IMR-90 (cell line): ENCODE measurements at regions not wholly inside any gene's neighbourhood (a gene's known extent, or its start where the extent isn't known, plus 50 kb on each side); places are given as distances from the start of the nearest gene placed in this dataset.
A peak's percentile ranks its signal among the peaks of the same experiment; 100 is the strongest.

Experiments used
- ATAC-seq: fragments of 200-7000 bp; cut with Tn5 transposase; 2 replicates; pipeline ENCODE4 v1.9.1; 2020; ENCODE audit warnings: low read depth, mild to moderate bottlenecking, moderate library complexity
- BruUV-seq: library from RNA; stranded (reverse); fragments of 400-500 nt; replicated peaks from 2 replicates; lab custom pipeline; 2021; lab: Mats Ljungman, UMichigan
- CTCF ChIA-PET: fragments of 300-600 bp; formaldehyde crosslinking; extraction: SDS; loops from one replicate; lab custom pipeline; 2021; ENCODE audit warnings: antibody characterized with exemption; lab: Yijun Ruan, JAX
- POLR2A ChIA-PET: fragments of 300-600 bp; sonication (Branson Sonifier 250); formaldehyde crosslinking; loops from one replicate; lab custom pipeline; 2022; ENCODE audit warnings: antibody characterized with exemption; ENCODE audit not compliant: unreplicated experiment; lab: Charles Lee
- DNase-seq: peaks from one replicate; pipeline ENCODE4 v3.0.0; 2013
- H2AFZ ChIP-seq: replicated peaks from 2 replicates; pipeline ENCODE3; 2013; ENCODE audit warnings: low read length, mild to moderate bottlenecking; ENCODE audit not compliant: poor library complexity
- H2AK5ac ChIP-seq: 2 replicates; pipeline ENCODE4 v1.6.1; 2013; ENCODE audit warnings: low read depth, low read length, inconsistent platforms
- H2AK9ac ChIP-seq: replicated peaks from 2 replicates; pipeline ENCODE3; 2013; ENCODE audit warnings: mild to moderate bottlenecking, low read depth, low read length, moderate library complexity; ENCODE audit not compliant: poor library complexity
- H2BK120ac ChIP-seq: 2 replicates; pipeline ENCODE4 v1.6.1; 2013; ENCODE audit warnings: low read depth, low read length, inconsistent platforms
- H2BK15ac ChIP-seq: 3 replicates; pipeline ENCODE4 v1.6.1; 2013; ENCODE audit warnings: low read depth, low read length, inconsistent platforms
- H2BK20ac ChIP-seq: 2 replicates; pipeline ENCODE4 v1.6.1; 2013; ENCODE audit warnings: low read depth, mild to moderate bottlenecking, inconsistent platforms, low read length, moderate library complexity
- H2BK5ac ChIP-seq: 2 replicates; pipeline ENCODE4 v1.6.1; 2013; ENCODE audit warnings: mild to moderate bottlenecking, low read depth, low read length, inconsistent platforms; ENCODE audit not compliant: poor library complexity, severe bottlenecking
- H3K14ac ChIP-seq: replicated peaks from 2 replicates; pipeline ENCODE4 v1.6.1; 2013; ENCODE audit warnings: low read depth, low read length, inconsistent platforms
- H3K18ac ChIP-seq: 2 replicates; pipeline ENCODE4 v1.6.1; 2013; ENCODE audit warnings: low read depth, low read length, control low read depth
- H3K23ac ChIP-seq: 2 replicates; pipeline ENCODE4 v1.6.1; 2013; ENCODE audit warnings: low read depth, low read length, inconsistent platforms
- H3K27ac ChIP-seq: 2 replicates; pipeline ENCODE4 v1.5.1; 2013; ENCODE audit warnings: mild to moderate bottlenecking, control low read depth, low read length; ENCODE audit not compliant: insufficient read depth
- H3K27me3 ChIP-seq: 2 replicates; pipeline ENCODE4 v1.6.1; 2013; ENCODE audit warnings: low read length; ENCODE audit not compliant: control insufficient read depth, insufficient read depth
- H3K36me3 ChIP-seq: 2 replicates; pipeline ENCODE4 v1.6.1; 2013; ENCODE audit warnings: low read length, mixed read lengths; ENCODE audit not compliant: control insufficient read depth, insufficient read depth
- H3K4ac ChIP-seq: 2 replicates; pipeline ENCODE4 v1.6.1; 2013; ENCODE audit warnings: low read depth, low read length, inconsistent platforms
- H3K4me1 ChIP-seq: 2 replicates; pipeline ENCODE4 v1.6.1; 2013; ENCODE audit warnings: low read length, mixed read lengths; ENCODE audit not compliant: control insufficient read depth, insufficient read depth
- H3K4me2 ChIP-seq: 2 replicates; pipeline ENCODE4 v1.6.1; 2013; ENCODE audit warnings: low read depth, mild to moderate bottlenecking, control low read depth, low read length, moderate library complexity
- H3K4me3 ChIP-seq: 2 replicates; pipeline ENCODE4 v1.5.1; 2013; ENCODE audit warnings: low read depth, mild to moderate bottlenecking, control low read depth, low read length, moderate library complexity; ENCODE audit not compliant: insufficient read depth
- H3K56ac ChIP-seq: 2 replicates; pipeline ENCODE4 v1.6.1; 2013; ENCODE audit warnings: low read length, inconsistent platforms; ENCODE audit not compliant: insufficient read depth; ENCODE audit errors: extremely low read depth
- H3K79me1 ChIP-seq, 2 experiments: 2 replicates each; pipeline ENCODE4 v1.6.1; 2013; ENCODE audit warnings: low read length in 2 of 2, inconsistent platforms in 1 of 2, low read depth in 1 of 2
- H3K9ac ChIP-seq: 2 replicates; pipeline ENCODE4 v1.6.1; 2013; ENCODE audit warnings: low read depth, low read length, control low read depth
- H3K9me1 ChIP-seq: 2 replicates; pipeline ENCODE4 v1.6.1; 2013; ENCODE audit warnings: low read length, inconsistent platforms; ENCODE audit not compliant: insufficient read depth
- H3K9me3 ChIP-seq: 2 replicates; pipeline ENCODE4 v1.6.1; 2013; ENCODE audit warnings: low read length; ENCODE audit not compliant: control insufficient read depth, insufficient read depth
- H4K20me1 ChIP-seq: 2 replicates; pipeline ENCODE4 v1.6.1; 2013; ENCODE audit warnings: low read length, inconsistent platforms; ENCODE audit not compliant: insufficient read depth
- H4K5ac ChIP-seq: 2 replicates; pipeline ENCODE4 v1.6.1; 2013; ENCODE audit warnings: mild to moderate bottlenecking, low read depth, low read length, control low read depth
- H4K8ac ChIP-seq, 2 experiments: 2 replicates each; pipeline ENCODE4 v1.6.1; 2013; ENCODE audit warnings: low read depth in 2 of 2, low read length in 2 of 2, control low read depth in 1 of 2, inconsistent platforms in 1 of 2
- H4K91ac ChIP-seq: 2 replicates; pipeline ENCODE4 v1.6.1; 2013; ENCODE audit warnings: low read depth, low read length, inconsistent platforms; ENCODE audit not compliant: insufficient read depth
- CHD1 ChIP-seq: IDR thresholded peaks from 2 replicates; pipeline ENCODE4 v1.6.1; 2012; ENCODE audit warnings: low read depth, low read length, improper control_type of control experiment
- MAFK ChIP-seq: IDR thresholded peaks from 2 replicates; pipeline ENCODE4 v1.6.1; 2012; ENCODE audit warnings: low read depth, low read length, improper control_type of control experiment
- dilution Hi-C: fragments of 300-500 bp; cut with HindIII; formaldehyde crosslinking; loops from one replicate; pipeline ENCODE4 v1.14.3; 2018; ENCODE audit warnings: low sequenced_read_pairs; ENCODE audit not compliant: unreplicated experiment
- in situ Hi-C: fragments of 300-500 bp; cut with MboI; formaldehyde crosslinking; loops from 3 replicates; pipeline ENCODE4 v1.14.3; 2019; ENCODE audit warnings: low sequenced_read_pairs, inconsistent platforms, mixed read lengths
- intact Hi-C: fragments of 100-400 bp; cut with micrococcal nuclease; formaldehyde crosslinking; loops from 2 replicates; pipeline ENCODE4 v1.10.0; 2022

DNA sequence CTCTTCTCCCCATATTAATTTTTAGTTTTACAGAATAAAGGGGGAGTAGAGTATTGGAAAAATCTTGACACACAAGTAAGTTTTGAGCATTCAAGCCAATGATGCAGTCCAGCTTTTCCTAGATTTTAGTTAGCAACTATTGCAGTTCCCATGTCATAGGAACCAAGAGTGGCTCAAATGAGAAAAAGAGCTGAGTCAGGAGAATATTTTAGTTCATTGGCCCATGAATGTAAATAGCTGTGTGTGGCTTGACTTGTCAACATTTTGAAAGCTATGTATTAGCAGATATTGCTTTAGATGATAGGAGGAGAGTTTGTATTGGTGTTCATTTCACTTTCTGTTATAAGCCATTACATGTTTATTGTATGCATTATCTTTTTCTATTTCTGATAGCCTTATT is 853.7 kb downstream of the PLOD2 start:
- no peak overlapping the region for H3K9ac ChIP-seq
- POLR2A ChIA-PET: no interaction called here
- H3K14ac ChIP-seq: no peak overlapping the region
- ATAC-seq: no peak
- no peaks in the 10 kb centered on the region for H3K4me1 ChIP-seq
- no peak overlapping the region for H2BK120ac ChIP-seq
- H3K18ac ChIP-seq: no peak overlapping the region
- H2BK15ac ChIP-seq: no peak overlapping the region
- no peak overlapping the region for H3K27ac ChIP-seq
- no peak overlapping the region for H2AK9ac ChIP-seq
- H4K20me1 ChIP-seq: no peaks in the 10 kb centered on the region
- no peaks in the 10 kb centered on the region for H3K79me1 ChIP-seq
- no peak overlapping the region for H3K23ac ChIP-seq
- intact Hi-C loops (no loop called here), dilution Hi-C loops (no loop called here), in situ Hi-C loops (no loop called here)
- H3K4ac ChIP-seq: no peak overlapping the region
- no peak overlapping the region for H4K8ac ChIP-seq
- no peak overlapping the region for H2AK5ac ChIP-seq
- no peak for DNase-seq
- H3K9me3 ChIP-seq: peaks cover 2% of the 10 kb centered on the region; the same call in 1 of the 2 replicates
- no peak overlapping the region for H3K4me2 ChIP-seq
- H2AFZ ChIP-seq: no peak overlapping the region
- CTCF ChIA-PET: no interaction called here
- H4K91ac ChIP-seq: no peak overlapping the region
- no peaks in the 10 kb centered on the region for H3K36me3 ChIP-seq
- H3K9me1 ChIP-seq: no peaks in the 10 kb centered on the region
- H4K5ac ChIP-seq: no peak overlapping the region
- H2BK5ac ChIP-seq: no peak overlapping the region
- no peak overlapping the region for H3K4me3 ChIP-seq
- H3K56ac ChIP-seq: no peak overlapping the region
- H3K27me3 ChIP-seq: no peaks in the 10 kb centered on the region
- TF ChIP-seq MAFK (peak; percentile 90), CHD1 (no peak)
- no peak overlapping the region for H2BK20ac ChIP-seq
- BruUV-seq: no TSS peak
